ENCODE measurements at regions not wholly inside any gene's neighbourhood (a gene's known extent, or its start where the extent isn't known, plus 50 kb on each side); places are given as distances from the start of the nearest gene placed in this dataset.

DNA sequence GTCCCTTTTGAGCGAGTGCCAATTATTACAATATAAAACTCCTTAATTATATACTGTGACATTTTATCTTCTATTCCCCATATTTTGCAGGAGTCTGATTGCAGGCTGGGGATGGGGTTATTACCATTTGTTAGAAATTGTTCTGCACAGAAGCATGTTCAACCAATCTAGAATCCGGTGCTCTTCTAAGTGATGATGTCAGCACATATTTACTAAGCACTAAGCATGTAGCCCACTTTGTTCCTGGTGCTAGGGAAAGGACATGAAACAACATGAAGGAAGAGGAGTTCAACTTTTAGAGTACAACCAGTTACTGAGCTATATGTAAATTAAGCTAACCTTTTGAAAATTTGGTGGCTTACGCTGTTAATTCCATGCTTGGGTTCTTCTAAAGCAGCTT lies 52.8 kb upstream of the IL1RAPL2 start:
- Mint-ChIP-seq H3K4me1 (no peaks in the 10 kb centered on the region), H3K27ac (no peak overlapping the region)
- intact Hi-C loops (cut with micrococcal nuclease), result no loop called here

GRCh38 chrX:104510801-104511200 lies 55.2 kb upstream of the IL1RAPL2 start:
- H3K36me3 ChIP-seq (ENCODE audit: control insufficient read depth, insufficient read depth, low read length), result no peaks in the 10 kb centered on the region
- intact Hi-C loops (cut with micrococcal nuclease), result no loop called here
- Mint-ChIP-seq H3K36me3 (no peaks in the 10 kb centered on the region), H3K9me3 (no peaks in the 10 kb centered on the region), H3K4me1 (no peaks in the 10 kb centered on the region), H3K27ac (no peak overlapping the region), H3K4me3 (no peak overlapping the region), H3K27me3 (ENCODE audit: low read depth in 2 of 2) (no peaks in the 10 kb centered on the region)
- no peaks in the 10 kb centered on the region for H3K9me3 ChIP-seq (ENCODE audit: control insufficient read depth, insufficient read depth, low read length)
- no peak for DNase-seq
- TF ChIP-seq CTCF (IDR thresholded peaks at IDR 0.05), result no peak
- WGBS (ENCODE audit: insufficient coverage), result 92% methylated on average over 2 of the region's 2 CpGs
- no peak overlapping the region for H3K4me3 ChIP-seq (ENCODE audit: low read length)
- no peak overlapping the region for H3K27ac ChIP-seq (ENCODE audit: low read length)
- H3K4me1 ChIP-seq (ENCODE audit: control insufficient read depth, insufficient read depth, low read length), result no peaks in the 10 kb centered on the region
- no peak for ATAC-seq
- no peaks in the 10 kb centered on the region for H3K27me3 ChIP-seq (ENCODE audit: control insufficient read depth, insufficient read depth, low read length)

More for the DNA sequence above, 52.8 kb upstream of the IL1RAPL2 start:
- H3K27me3 Mint-ChIP-seq (ENCODE audit: low read depth in 2 of 2), result no peaks in the 10 kb centered on the region
- H3K27me3 ChIP-seq (ENCODE audit: control insufficient read depth, insufficient read depth, low read length), result no peaks in the 10 kb centered on the region
- H3K27ac ChIP-seq (ENCODE audit: low read length), result no peak overlapping the region
- H3K36me3 ChIP-seq (ENCODE audit: control insufficient read depth, insufficient read depth, low read length), result no peaks in the 10 kb centered on the region
- H3K36me3 Mint-ChIP-seq, result no peaks in the 10 kb centered on the region
- no peaks in the 10 kb centered on the region for H3K9me3 ChIP-seq (ENCODE audit: control insufficient read depth, insufficient read depth, low read length)
- WGBS (ENCODE audit: insufficient coverage), result 94% methylated on average over 2 of the region's 3 CpGs
- no peak overlapping the region for H3K4me3 Mint-ChIP-seq
- DNase-seq (no peak), ATAC-seq (no peak)
- H3K9me3 Mint-ChIP-seq, result no peaks in the 10 kb centered on the region
- no peak for TF ChIP-seq CTCF (IDR thresholded peaks at IDR 0.05)
- no peaks in the 10 kb centered on the region for H3K4me1 ChIP-seq (ENCODE audit: control insufficient read depth, insufficient read depth, low read length)
- no peak overlapping the region for H3K4me3 ChIP-seq (ENCODE audit: low read length)

- Mint-ChIP-seq H3K4me1 (no peaks in the 10 kb centered on the region), H3K27ac (no peak overlapping the region), H3K36me3 (no peaks in the 10 kb centered on the region), H3K9me3 (no peaks in the 10 kb centered on the region), H3K4me3 (no peak overlapping the region), H3K27me3 (ENCODE audit: low read depth in 2 of 2) (peaks cover 0 to 6% of the 10 kb centered on the region in 2 donors)
- TF ChIP-seq CTCF (IDR thresholded peaks at IDR 0.05), result no peak
- 92% methylated on average over 2 of the region's 2 CpGs for WGBS (ENCODE audit: insufficient coverage)
- Histone ChIP-seq H3K27ac (ENCODE audit: low read length) (no peak overlapping the region), H3K36me3 (ENCODE audit: control insufficient read depth, insufficient read depth, low read length) (no peaks in the 10 kb centered on the region), H3K4me3 (ENCODE audit: low read length) (no peak overlapping the region), H3K4me1 (ENCODE audit: control insufficient read depth, insufficient read depth, low read length) (no peaks in the 10 kb centered on the region), H3K9me3 (ENCODE audit: control insufficient read depth, insufficient read depth, low read length) (no peaks in the 10 kb centered on the region), H3K27me3 (ENCODE audit: control insufficient read depth, insufficient read depth, low read length) (no peaks in the 10 kb centered on the region)
- DNase-seq (no peak), ATAC-seq (no peak)
- intact Hi-C loops (cut with micrococcal nuclease), result no loop called here
Measured at GRCh38 chrX:104502460-104502859, 63.5 kb upstream of the IL1RAPL2 start.

- H3K4me1 ChIP-seq (ENCODE audit: control insufficient read depth, insufficient read depth, low read length), result no peaks in the 10 kb centered on the region
- H3K27me3 Mint-ChIP-seq (ENCODE audit: low read depth in 2 of 2), result peaks cover 0 to 28% of the 10 kb centered on the region in 2 donors
Measured at GRCh38 chrX:104488811-104489210, 77.2 kb upstream of the IL1RAPL2 start.

More at GRCh38 chrX:104488811-104489210, 77.2 kb upstream of the IL1RAPL2 start:
- Histone ChIP-seq H3K27me3 (ENCODE audit: control insufficient read depth, insufficient read depth, low read length) (no peaks in the 10 kb centered on the region), H3K4me3 (ENCODE audit: low read length) (no peak overlapping the region), H3K36me3 (ENCODE audit: control insufficient read depth, insufficient read depth, low read length) (no peaks in the 10 kb centered on the region), H3K27ac (ENCODE audit: low read length) (no peak overlapping the region), H3K9me3 (ENCODE audit: control insufficient read depth, insufficient read depth, low read length) (no peaks in the 10 kb centered on the region)
- H3K4me3 Mint-ChIP-seq, result no peak overlapping the region
- WGBS (ENCODE audit: insufficient coverage), result 71% methylated on average over 1 of the region's 1 CpG
- no peak for ATAC-seq
- DNase-seq, result no peak
- H3K27ac Mint-ChIP-seq, result no peak overlapping the region
- no peak for TF ChIP-seq CTCF (IDR thresholded peaks at IDR 0.05)
- no peaks in the 10 kb centered on the region for H3K4me1 Mint-ChIP-seq
- intact Hi-C loops (cut with micrococcal nuclease), result no loop called here
- no peaks in the 10 kb centered on the region for H3K36me3 Mint-ChIP-seq
- H3K9me3 Mint-ChIP-seq, result peaks cover 5 to 6% of the 10 kb centered on the region in 2 donors

Data from natural killer cell (primary cell).